Fibroblast of the aortic adventitia (primary cell): ENCODE measurements at regions not wholly inside any gene's neighbourhood (a gene's known extent, or its start where the extent isn't known, plus 50 kb on each side); places are given as distances from the start of the nearest gene placed in this dataset.
A peak's percentile ranks its signal among the peaks of the same experiment; 100 is the strongest.

Experiments used
- DNase-seq: peaks from one replicate; pipeline ENCODE4 v3.0.0-alpha.2; 2010; ENCODE audit warnings: low read depth
- H3K4me3 ChIP-seq: 2 replicates; pipeline ENCODE4 v1.5.1; 2011; ENCODE audit warnings: low read depth, mild to moderate bottlenecking, control low read depth, low read length, moderate library complexity
- TF ChIP-seq, protein P1 (sequence below): IDR thresholded peaks from 2 replicates; pipeline ENCODE4 v1.5.1; 2011; ENCODE audit warnings: mild to moderate bottlenecking, low read length, control low read depth, inconsistent platforms; ENCODE audit not compliant: insufficient read depth

DNA sequence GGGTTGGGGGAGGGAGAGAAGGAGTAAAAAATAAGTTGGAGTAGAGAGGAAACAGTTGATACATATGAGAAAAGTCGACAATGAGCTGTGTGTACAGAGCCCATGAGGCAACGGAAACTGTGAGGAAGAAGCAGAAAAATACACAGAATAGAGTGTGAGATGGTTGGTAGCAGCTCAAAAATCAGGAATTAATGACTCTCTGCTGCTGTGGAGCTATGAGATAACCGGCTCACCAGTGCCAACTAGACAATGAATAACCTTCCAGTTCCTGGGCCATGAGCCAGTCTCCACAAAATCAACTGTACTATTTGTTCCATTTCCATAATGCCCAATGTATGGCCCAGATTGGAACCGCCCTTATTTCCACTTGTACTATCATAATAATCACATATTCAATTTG, 53.1 kb upstream of the NREP start:
- TF ChIP-seq, protein P1, sequence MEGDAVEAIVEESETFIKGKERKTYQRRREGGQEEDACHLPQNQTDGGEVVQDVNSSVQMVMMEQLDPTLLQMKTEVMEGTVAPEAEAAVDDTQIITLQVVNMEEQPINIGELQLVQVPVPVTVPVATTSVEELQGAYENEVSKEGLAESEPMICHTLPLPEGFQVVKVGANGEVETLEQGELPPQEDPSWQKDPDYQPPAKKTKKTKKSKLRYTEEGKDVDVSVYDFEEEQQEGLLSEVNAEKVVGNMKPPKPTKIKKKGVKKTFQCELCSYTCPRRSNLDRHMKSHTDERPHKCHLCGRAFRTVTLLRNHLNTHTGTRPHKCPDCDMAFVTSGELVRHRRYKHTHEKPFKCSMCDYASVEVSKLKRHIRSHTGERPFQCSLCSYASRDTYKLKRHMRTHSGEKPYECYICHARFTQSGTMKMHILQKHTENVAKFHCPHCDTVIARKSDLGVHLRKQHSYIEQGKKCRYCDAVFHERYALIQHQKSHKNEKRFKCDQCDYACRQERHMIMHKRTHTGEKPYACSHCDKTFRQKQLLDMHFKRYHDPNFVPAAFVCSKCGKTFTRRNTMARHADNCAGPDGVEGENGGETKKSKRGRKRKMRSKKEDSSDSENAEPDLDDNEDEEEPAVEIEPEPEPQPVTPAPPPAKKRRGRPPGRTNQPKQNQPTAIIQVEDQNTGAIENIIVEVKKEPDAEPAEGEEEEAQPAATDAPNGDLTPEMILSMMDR, result no peak
- peak; percentile 33 for DNase-seq

More for the DNA sequence above, 53.1 kb upstream of the NREP start:
- H3K4me3 ChIP-seq, result no peak overlapping the region
